Sigmoid colon (tissue), 4 donors: ENCODE measurements at regions not wholly inside any gene's neighbourhood (a gene's known extent, or its start where the extent isn't known, plus 50 kb on each side); places are given as distances from the start of the nearest gene placed in this dataset.

Source experiments
- CTCF ChIP-seq, 4 experiments: fragments of 450-650 bp in 3 of 4; fragments of 200-600 bp in 1 of 4; IDR thresholded peaks; one replicate each; pipeline ENCODE4 v1.5.1; 2016 to 2019; ENCODE audit warnings: antibody characterized with exemption in 4 of 4, mild to moderate bottlenecking in 3 of 4, moderate library complexity in 2 of 4
- POLR2AphosphoS5 ChIP-seq, 4 donors: sonication (generic); formaldehyde crosslinking; IDR thresholded peaks; one replicate each; pipeline ENCODE4 v1.6.1; 2017; ENCODE audit warnings: antibody characterized with exemption in 4 of 4

GRCh38 chr1:112268408-112268807 lies 127.6 kb upstream of the CTTNBP2NL start:
- TF ChIP-seq CTCF (IDR thresholded peaks at IDR 0.05) (no peak), POLR2AphosphoS5 (IDR thresholded peaks at IDR 0.05) (no peak)
